Endothelial cell of umbilical vein (primary cell): ENCODE measurements at regions not wholly inside any gene's neighbourhood (a gene's known extent, or its start where the extent isn't known, plus 50 kb on each side); places are given as distances from the start of the nearest gene placed in this dataset.

Experiments
- FOS ChIP-seq: IDR thresholded peaks from 2 replicates; pipeline ENCODE4 v1.6.1; 2011; ENCODE audit warnings: mild to moderate bottlenecking, low read length, moderate library complexity, borderline replicate concordance; ENCODE audit not compliant: insufficient read depth
- MYC ChIP-seq: IDR thresholded peaks from one replicate; pipeline ENCODE4 v1.6.1; 2011; ENCODE audit warnings: mild to moderate bottlenecking, low read depth, low read length
- POLR2A ChIP-seq: IDR thresholded peaks from 2 replicates; pipeline ENCODE4 v1.6.1; 2012; ENCODE audit warnings: low read depth, mild to moderate bottlenecking, control low read depth, low read length
- POLR2AphosphoS5 ChIP-seq: IDR thresholded peaks from 2 replicates; pipeline ENCODE4 v1.6.1; 2012; ENCODE audit warnings: low read depth, mild to moderate bottlenecking, control low read depth, low read length, moderate library complexity; ENCODE audit not compliant: insufficient read depth
- TF ChIP-seq, protein P1 (sequence below), 2 donors: IDR thresholded peaks; 1 replicate in 1 of 2; 2 replicates in 1 of 2; pipeline ENCODE4 v1.5.1; 2011; ENCODE audit warnings: low read length in 2 of 2, mild to moderate bottlenecking in 2 of 2, moderate library complexity in 2 of 2, control low read depth in 1 of 2, inconsistent platforms in 1 of 2, low read depth in 1 of 2; ENCODE audit not compliant: insufficient read depth in 1 of 2; ENCODE audit errors: extremely low read depth in 1 of 2

DNA sequence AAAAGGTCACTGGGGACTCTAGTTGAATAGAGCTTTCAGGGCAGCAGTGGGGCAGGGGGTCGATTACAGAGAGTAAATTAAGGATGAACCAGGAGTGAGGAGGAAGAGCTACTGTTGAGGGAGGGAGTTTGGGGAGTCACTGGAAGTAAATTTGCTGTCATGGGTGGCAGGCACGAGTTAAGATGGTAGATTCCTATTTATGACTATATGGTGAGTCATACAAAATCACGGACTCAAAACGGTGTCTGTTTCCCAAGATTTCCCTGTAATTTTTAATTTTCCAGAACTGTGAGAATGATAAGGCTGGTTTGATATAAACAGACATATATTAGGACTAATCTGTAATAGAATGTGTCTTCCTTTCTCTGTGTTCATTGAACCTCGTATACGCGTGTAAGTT, 287.6 kb upstream of the GOT2 start:
- TF ChIP-seq, protein P1, sequence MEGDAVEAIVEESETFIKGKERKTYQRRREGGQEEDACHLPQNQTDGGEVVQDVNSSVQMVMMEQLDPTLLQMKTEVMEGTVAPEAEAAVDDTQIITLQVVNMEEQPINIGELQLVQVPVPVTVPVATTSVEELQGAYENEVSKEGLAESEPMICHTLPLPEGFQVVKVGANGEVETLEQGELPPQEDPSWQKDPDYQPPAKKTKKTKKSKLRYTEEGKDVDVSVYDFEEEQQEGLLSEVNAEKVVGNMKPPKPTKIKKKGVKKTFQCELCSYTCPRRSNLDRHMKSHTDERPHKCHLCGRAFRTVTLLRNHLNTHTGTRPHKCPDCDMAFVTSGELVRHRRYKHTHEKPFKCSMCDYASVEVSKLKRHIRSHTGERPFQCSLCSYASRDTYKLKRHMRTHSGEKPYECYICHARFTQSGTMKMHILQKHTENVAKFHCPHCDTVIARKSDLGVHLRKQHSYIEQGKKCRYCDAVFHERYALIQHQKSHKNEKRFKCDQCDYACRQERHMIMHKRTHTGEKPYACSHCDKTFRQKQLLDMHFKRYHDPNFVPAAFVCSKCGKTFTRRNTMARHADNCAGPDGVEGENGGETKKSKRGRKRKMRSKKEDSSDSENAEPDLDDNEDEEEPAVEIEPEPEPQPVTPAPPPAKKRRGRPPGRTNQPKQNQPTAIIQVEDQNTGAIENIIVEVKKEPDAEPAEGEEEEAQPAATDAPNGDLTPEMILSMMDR (IDR thresholded peaks at IDR 0.05; ENCODE audit: extremely low read depth in 1 of 2, insufficient read depth in 1 of 2, low read depth in 1 of 2, low read length in 2 of 2) = no peak
- no peak for TF ChIP-seq FOS
- no peak for TF ChIP-seq POLR2A
- no peak for TF ChIP-seq MYC
- no peak for TF ChIP-seq POLR2AphosphoS5
